Activated T-cell treated with anti-CD3 and anti-CD28 coated beads, Interleukin-2, amount 50 U/mL, for 4 hours (primary cell): ENCODE measurements at regions not wholly inside any gene's neighbourhood (a gene's known extent, or its start where the extent isn't known, plus 50 kb on each side); places are given as distances from the start of the nearest gene placed in this dataset.

Source experiments
- ATAC-seq, 2 donors: fragments of 200-7000 bp; cut with Tn5 transposase; one replicate each; pipeline ENCODE4 v1.10.0; 2021
- DNase-seq: peaks from one replicate; pipeline ENCODE4 v3.0.0-alpha.2; 2020
- H3K27me3 Mint-ChIP-seq: one replicate; pipeline ENCODE4 v1.8.0; 2021; ENCODE audit warnings: low read depth, mixed read lengths
- H3K36me3 Mint-ChIP-seq: one replicate; pipeline ENCODE4 v1.8.0; 2022; ENCODE audit warnings: mixed read lengths; ENCODE audit not compliant: insufficient read depth
- H3K4me1 Mint-ChIP-seq: one replicate; pipeline ENCODE4 v1.8.0; 2021; ENCODE audit warnings: low read depth, mixed read lengths
- H3K4me3 Mint-ChIP-seq: one replicate; pipeline ENCODE4 v1.8.0; 2021; ENCODE audit warnings: mild to moderate bottlenecking, moderate library complexity, mixed read lengths
- H3K9me3 Mint-ChIP-seq: one replicate; pipeline ENCODE4 v1.8.0; 2021; ENCODE audit warnings: mixed read lengths

- Mint-ChIP-seq H3K4me3 (no peak overlapping the region), H3K27me3 (no peaks in the 10 kb centered on the region), H3K9me3 (no peaks in the 10 kb centered on the region), H3K36me3 (no peaks in the 10 kb centered on the region), H3K4me1 (peaks cover 8% of the 10 kb centered on the region)
- no peak for ATAC-seq
- DNase-seq, result no peak
Measured at GRCh38 chr2:148567716-148568115, 76.8 kb upstream of the EPC2 start.

DNA sequence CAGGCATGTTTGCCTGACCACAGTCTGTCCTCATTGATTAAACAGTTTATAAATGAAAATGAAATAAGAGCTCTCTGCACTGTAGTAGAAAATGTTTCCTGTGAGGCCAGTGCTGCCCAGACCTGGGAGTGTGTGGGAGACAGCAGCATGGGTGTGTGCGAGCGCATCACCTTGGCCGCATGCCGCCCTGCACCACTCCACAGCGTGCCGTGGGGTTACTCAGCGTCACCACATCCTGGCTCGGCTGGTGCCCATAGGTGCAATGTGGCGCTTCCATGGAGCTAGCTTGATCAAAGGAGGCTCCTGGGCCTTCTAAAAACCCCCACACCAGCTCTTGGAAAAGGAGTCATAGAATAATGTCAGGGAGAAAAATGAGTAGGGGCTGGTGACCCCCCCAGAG is 76.0 kb upstream of the EPC2 start:
- no peak for DNase-seq

GRCh38 chr2:148569221-148569620 is 75.3 kb upstream of the EPC2 start:
- Mint-ChIP-seq H3K36me3 (no peaks in the 10 kb centered on the region), H3K9me3 (no peaks in the 10 kb centered on the region), H3K27me3 (no peaks in the 10 kb centered on the region), H3K4me3 (no peak overlapping the region), H3K4me1 (peaks cover 8% of the 10 kb centered on the region)
- ATAC-seq, result no peak
- DNase-seq, result no peak

More for the DNA sequence above, 76.0 kb upstream of the EPC2 start:
- Mint-ChIP-seq H3K4me3 (no peak overlapping the region), H3K27me3 (no peaks in the 10 kb centered on the region), H3K4me1 (peaks cover 8% of the 10 kb centered on the region), H3K9me3 (no peaks in the 10 kb centered on the region), H3K36me3 (no peaks in the 10 kb centered on the region)
- peak; percentile 63 to 82 for ATAC-seq

DNA sequence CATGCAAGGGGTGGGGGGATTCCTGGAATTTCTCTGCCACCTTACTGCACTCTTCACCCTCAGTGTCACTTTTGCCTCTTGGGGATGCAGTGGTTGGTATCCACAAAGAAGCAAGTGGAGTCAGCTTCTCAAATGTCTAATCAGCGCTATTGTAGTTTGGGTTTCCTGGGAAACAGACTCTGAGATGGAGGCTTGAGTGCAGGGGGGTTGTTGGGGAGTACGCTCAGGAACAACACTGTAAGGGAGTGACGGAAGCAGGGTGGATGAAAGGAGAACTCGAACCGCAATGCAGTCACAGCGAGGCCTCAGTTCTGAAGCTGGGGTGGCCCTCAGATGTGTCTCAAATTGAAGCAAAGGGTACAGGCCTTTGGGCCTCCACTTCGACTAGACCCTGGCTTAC is 73.6 kb upstream of the EPC2 start:
- Mint-ChIP-seq H3K9me3 (no peaks in the 10 kb centered on the region), H3K4me1 (peaks cover 11% of the 10 kb centered on the region), H3K27me3 (no peaks in the 10 kb centered on the region), H3K4me3 (no peak overlapping the region), H3K36me3 (no peaks in the 10 kb centered on the region)
- DNase-seq (no peak), ATAC-seq (no peak)

DNA sequence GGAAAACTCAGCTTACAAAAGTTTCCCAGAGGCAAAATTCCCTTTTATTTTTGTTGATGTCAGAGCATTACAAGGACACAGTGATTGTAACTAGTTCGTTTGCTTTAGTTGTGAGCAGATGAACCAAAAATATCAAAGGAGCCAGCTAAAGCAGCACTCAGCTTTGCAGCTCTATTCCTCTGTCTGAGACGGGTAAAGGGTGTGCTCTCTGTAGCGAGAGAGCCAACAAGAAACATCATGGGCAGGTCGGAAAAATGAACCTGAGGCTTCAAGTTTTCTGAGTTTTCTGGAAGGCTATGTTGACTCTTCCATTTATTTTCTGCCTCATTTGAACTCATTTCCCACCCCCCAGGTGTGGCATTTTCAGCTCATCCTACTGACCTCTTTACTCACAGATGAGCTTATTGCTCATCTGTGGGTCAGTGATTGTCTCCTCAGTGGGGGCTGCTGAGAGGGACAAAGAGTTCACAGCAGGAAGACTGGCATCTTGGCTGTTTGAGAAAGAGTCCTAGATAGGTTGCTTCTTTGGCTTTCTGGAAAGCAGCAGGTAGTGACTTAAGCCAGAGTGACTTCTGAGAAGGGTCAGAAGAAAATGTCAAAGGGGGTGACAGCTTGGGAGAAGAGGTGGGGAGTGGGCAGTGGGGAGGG is 66.6 kb upstream of the EPC2 start:
- no peaks in the 10 kb centered on the region for H3K9me3 Mint-ChIP-seq
- H3K4me1 Mint-ChIP-seq, result peaks cover 3% of the 10 kb centered on the region
- no peak for ATAC-seq
- peaks cover 7% of the 10 kb centered on the region for H3K27me3 Mint-ChIP-seq
- H3K4me3 Mint-ChIP-seq, result no peak overlapping the region
- DNase-seq, result no peak
- no peaks in the 10 kb centered on the region for H3K36me3 Mint-ChIP-seq

DNA sequence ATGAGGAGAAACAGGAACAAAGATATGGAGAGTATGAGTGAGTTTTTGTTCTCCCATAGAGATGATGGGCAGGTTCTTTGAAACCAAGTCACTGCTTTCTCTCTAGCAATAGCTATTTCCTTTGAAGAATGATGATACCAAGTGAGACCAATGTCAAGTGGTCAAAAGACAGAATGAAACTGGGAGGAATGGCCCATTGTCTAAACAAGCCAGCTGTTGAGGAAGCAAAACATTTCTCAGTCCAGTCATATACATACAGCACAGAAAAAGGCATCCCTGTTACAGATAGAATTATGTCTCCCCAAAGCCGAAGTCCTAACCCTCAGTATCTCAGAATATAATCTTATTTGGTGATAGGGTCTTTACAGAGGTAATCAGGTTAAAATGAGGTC is 66.1 kb upstream of the EPC2 start:
- no peak for DNase-seq
- peaks cover 7% of the 10 kb centered on the region for H3K27me3 Mint-ChIP-seq
- H3K36me3 Mint-ChIP-seq, result no peaks in the 10 kb centered on the region
- H3K9me3 Mint-ChIP-seq, result no peaks in the 10 kb centered on the region
- peaks cover 5% of the 10 kb centered on the region for H3K4me1 Mint-ChIP-seq
- no peak for ATAC-seq
- no peak overlapping the region for H3K4me3 Mint-ChIP-seq

DNA sequence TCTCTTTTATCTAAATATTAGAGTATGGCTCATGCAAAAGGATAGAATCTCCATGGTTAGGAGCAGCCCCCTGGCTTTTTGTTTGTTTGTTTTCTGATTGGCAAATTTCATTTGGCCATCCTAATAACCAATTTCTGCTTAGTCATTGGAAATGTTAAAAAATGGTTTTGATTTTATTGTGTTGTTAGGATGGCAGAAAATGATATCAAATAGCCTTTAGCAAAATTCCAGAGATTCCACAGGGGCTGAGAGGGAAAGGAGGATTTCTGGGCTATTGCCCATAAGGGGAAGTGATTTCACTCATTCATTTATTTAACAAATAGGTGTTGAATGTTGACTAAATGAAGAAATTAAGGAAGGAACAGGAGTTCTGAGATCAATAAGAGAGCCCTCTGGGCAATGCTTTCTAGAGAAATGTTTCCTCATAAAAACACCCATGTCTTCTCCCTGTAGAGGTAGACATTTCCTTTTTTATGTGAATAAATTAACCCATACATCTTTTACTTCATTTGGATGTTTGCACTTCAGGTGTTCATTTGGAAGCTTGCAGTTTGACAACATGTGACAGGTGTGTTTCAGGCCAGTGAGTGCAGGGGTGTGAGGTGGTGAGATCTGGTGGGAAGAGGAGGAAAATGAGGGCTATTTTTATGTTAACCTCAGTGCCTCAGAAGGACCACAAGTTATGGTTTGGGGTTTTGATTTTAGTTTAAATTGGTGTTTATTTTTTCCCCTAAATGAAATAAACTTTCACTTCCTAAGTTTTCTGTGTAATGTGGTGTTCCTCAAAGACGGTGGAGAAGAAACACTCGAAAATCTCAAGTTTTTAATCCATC is 61.7 kb upstream of the EPC2 start:
- Mint-ChIP-seq H3K9me3 (no peaks in the 10 kb centered on the region), H3K4me3 (no peak overlapping the region), H3K4me1 (peaks cover 3% of the 10 kb centered on the region), H3K36me3 (no peaks in the 10 kb centered on the region), H3K27me3 (peaks cover 7% of the 10 kb centered on the region)
- DNase-seq, result no peak
- no peak for ATAC-seq

- Mint-ChIP-seq H3K4me1 (peaks cover 3% of the 10 kb centered on the region), H3K36me3 (no peaks in the 10 kb centered on the region), H3K27me3 (no peaks in the 10 kb centered on the region), H3K9me3 (no peaks in the 10 kb centered on the region), H3K4me3 (no peak overlapping the region)
- DNase-seq, result no peak
- ATAC-seq, result no peak
Measured at GRCh38 chr2:148585696-148586095, 58.9 kb upstream of the EPC2 start.

DNA sequence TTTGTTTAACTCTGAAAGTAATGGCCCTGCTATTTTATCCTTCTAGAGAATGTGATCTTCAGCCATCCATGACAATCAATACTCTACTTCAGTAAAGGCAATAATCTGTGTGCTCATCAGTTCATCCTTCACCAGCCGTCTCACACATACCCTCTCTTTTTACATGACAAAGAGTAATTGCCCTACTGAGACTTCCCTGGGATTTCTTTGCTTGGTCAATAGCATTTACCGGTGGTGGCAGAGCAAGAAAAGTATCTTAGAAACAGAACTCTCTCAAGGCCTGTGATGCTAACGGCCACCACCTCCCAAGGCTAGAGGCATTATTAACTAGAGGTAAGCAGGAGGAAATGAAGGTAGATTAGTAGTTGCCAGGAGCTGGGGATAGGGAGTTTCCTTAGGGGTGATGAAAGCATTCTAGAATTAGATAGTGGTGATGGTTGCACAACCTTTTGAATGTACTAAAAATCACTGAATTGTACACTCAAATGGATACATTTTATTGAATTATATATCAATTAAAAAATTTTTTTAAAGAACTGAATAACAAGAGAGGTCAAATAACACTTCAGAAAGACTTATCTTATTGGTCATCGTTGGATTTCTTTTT is 57.9 kb upstream of the EPC2 start:
- DNase-seq, result no peak
- H3K4me1 Mint-ChIP-seq, result peaks cover 3% of the 10 kb centered on the region
- H3K36me3 Mint-ChIP-seq, result no peaks in the 10 kb centered on the region
- H3K9me3 Mint-ChIP-seq, result no peaks in the 10 kb centered on the region
- no peaks in the 10 kb centered on the region for H3K27me3 Mint-ChIP-seq
- ATAC-seq, result no peak
- H3K4me3 Mint-ChIP-seq, result no peak overlapping the region

GRCh38 chr2:148590612-148591011 is 53.9 kb upstream of the EPC2 start:
- Mint-ChIP-seq H3K4me1 (no peaks in the 10 kb centered on the region), H3K9me3 (no peaks in the 10 kb centered on the region), H3K36me3 (no peaks in the 10 kb centered on the region), H3K27me3 (no peaks in the 10 kb centered on the region), H3K4me3 (no peak overlapping the region)
- peak; percentile 40 to 46 for ATAC-seq
- no peak for DNase-seq

DNA sequence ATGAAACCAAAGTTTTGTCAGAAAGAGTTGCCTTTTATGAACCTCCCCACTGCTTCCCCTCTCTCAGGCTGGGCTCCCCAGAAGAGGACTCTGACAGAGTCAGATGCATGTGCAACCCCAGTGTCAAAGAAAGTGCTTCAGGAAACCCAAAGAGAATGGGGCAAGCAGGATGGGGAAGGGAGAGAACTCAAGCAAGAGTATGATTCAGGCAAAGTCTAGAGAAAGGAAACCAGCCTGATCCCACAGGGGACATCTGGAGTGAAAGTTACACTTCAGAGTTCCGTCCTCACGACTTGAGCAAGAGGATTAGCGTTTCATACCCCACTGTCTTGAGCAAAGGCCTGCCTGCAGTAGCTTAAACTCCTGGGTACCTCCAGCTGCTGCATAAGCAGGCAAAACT is 51.8 kb upstream of the EPC2 start:
- Mint-ChIP-seq H3K36me3 (no peaks in the 10 kb centered on the region), H3K4me3 (no peak overlapping the region), H3K4me1 (no peaks in the 10 kb centered on the region), H3K27me3 (no peaks in the 10 kb centered on the region), H3K9me3 (no peaks in the 10 kb centered on the region)
- ATAC-seq, result no peak
- DNase-seq, result no peak

- Mint-ChIP-seq H3K9me3 (no peaks in the 10 kb centered on the region), H3K4me3 (no peak overlapping the region), H3K36me3 (no peaks in the 10 kb centered on the region), H3K4me1 (no peaks in the 10 kb centered on the region), H3K27me3 (no peaks in the 10 kb centered on the region)
- DNase-seq, result no peak
- no peak for ATAC-seq
Measured at GRCh38 chr2:148593421-148593820, 51.1 kb upstream of the EPC2 start.

GRCh38 chr2:148594216-148594615 is 50.3 kb upstream of the EPC2 start:
- no peaks in the 10 kb centered on the region for H3K9me3 Mint-ChIP-seq
- H3K36me3 Mint-ChIP-seq, result no peaks in the 10 kb centered on the region
- no peak overlapping the region for H3K4me3 Mint-ChIP-seq
- ATAC-seq (no peak), DNase-seq (no peak)
- no peaks in the 10 kb centered on the region for H3K4me1 Mint-ChIP-seq
- H3K27me3 Mint-ChIP-seq, result no peaks in the 10 kb centered on the region
